Activated CD8-positive, alpha-beta T cell treated with anti-CD3 and anti-CD28 coated beads, Interleukin-2, amount 10 ng/mL, durations not matched to agents 7 days and 5 days (primary cell): ENCODE measurements at regions not wholly inside any gene's neighbourhood (a gene's known extent, or its start where the extent isn't known, plus 50 kb on each side); places are given as distances from the start of the nearest gene placed in this dataset.
"Not testable (repeated sequence)": the region's sequence is repeated elsewhere in the genome, so short reads cannot be mapped to it uniquely, and the experiment has no call there.

Source experiments
- ATAC-seq: fragments of 150-1000 bp; cut with Tn5 transposase; one replicate; pipeline ENCODE4 v1.10.0; 2021; ENCODE audit warnings: moderate library complexity
- CTCF ChIA-PET: fragments of 350-600 bp; sonication (Branson Sonifier 250); formaldehyde crosslinking; loops from one replicate; lab custom pipeline; 2021; ENCODE audit warnings: antibody characterized with exemption; lab: Charles Lee
- POLR2A ChIA-PET: fragments of 350-600 bp; sonication (Branson Sonifier 250); formaldehyde crosslinking; loops from one replicate; lab custom pipeline; 2021; ENCODE audit warnings: antibody characterized with exemption; lab: Charles Lee
- DNase-seq: peaks from one replicate; pipeline ENCODE4 v3.0.0-alpha.2; 2020
- H3K27ac Mint-ChIP-seq: one replicate; pipeline ENCODE4 v1.8.0; 2021; ENCODE audit warnings: mild to moderate bottlenecking, mixed read lengths
- H3K27me3 Mint-ChIP-seq: one replicate; pipeline ENCODE4 v1.8.0; 2021; ENCODE audit warnings: low read depth, mixed read lengths
- H3K36me3 Mint-ChIP-seq: one replicate; pipeline ENCODE4 v1.8.0; 2021; ENCODE audit warnings: low read depth, mixed read lengths
- H3K4me1 Mint-ChIP-seq: one replicate; pipeline ENCODE4 v1.8.0; 2021; ENCODE audit warnings: low read depth, mixed read lengths
- H3K4me3 Mint-ChIP-seq: one replicate; pipeline ENCODE4 v1.8.0; 2021; ENCODE audit warnings: mild to moderate bottlenecking, mixed read lengths
- H3K9me3 Mint-ChIP-seq: one replicate; pipeline ENCODE4 v1.8.0; 2022; ENCODE audit warnings: mixed read lengths; ENCODE audit not compliant: insufficient read depth

DNA sequence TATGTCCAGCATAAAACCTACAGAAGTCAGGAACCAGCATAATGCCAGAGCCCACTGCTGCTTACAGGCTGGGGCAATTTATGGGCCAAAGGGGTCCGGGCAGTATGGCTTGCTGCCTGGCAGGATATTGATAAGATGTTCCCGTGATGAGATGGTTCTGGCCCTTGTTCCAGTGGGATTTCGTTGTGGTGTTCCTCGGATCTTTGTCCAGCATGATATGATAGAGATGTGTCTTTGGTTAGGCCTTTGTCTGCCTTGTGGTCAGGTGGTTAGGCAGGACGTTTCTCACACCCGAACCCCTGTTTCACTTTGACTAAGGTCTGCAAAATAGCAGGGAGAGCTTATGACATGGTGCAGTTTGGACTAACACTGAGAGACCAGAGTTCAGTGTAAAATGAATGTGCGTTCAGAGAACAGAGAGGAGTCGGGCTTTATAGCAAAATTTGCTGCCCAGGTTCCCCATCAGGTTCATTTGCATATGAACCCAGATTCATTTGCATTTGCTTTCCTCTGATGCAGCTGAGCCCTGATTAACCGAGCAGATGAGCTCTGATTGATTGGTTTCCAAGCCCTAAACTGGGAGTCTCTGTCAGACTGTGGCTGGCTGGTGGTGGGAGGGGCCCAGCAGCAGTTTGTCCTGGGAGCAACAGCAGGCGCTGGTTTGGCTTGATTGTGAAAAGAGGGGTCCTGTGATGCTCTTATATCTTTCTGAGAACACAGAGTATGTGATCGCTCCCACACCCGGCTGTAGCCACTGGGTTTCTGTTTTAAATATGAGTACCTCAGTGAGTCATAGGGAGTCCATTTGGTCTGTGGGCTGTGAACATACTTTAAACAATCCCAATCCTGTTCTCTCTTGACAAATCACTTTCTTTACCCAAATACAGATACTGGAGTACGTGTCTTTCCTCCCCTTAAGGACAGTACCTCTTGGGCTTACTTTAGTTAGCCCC, 156.3 kb upstream of the PZP start:
- H3K36me3 Mint-ChIP-seq = no peaks in the 10 kb centered on the region
- ATAC-seq (peak; percentile 78), DNase-seq (peak; percentile 63)
- ChIA-PET POLR2A (interaction anchor here (0.7 to 1.6 kb wide), 2 partner anchors 15 to 18 kb away, joined by 3 read pairs; no protein-coding TSS in a partner anchor), CTCF (interaction anchor here (1.2 to 2.1 kb wide), 2 partner anchors 24 to 33 kb away, joined by 3 to 6 read pairs; no protein-coding TSS in a partner anchor)
- no peaks in the 10 kb centered on the region for H3K27me3 Mint-ChIP-seq
- H3K9me3 Mint-ChIP-seq = no peaks in the 10 kb centered on the region
- H3K4me3 Mint-ChIP-seq = peak overlapping the region; percentile 28
- peak overlapping the region; percentile 70 for H3K27ac Mint-ChIP-seq
- peaks cover 51% of the 10 kb centered on the region for H3K4me1 Mint-ChIP-seq

GRCh38 chr12:9363145-9363544, 154.9 kb upstream of the PZP start:
- H3K27me3 Mint-ChIP-seq = peaks cover 2% of the 10 kb centered on the region
- ATAC-seq = peak; percentile 57
- ChIA-PET POLR2A (interaction anchor here (1.1 to 1.6 kb wide), 2 partner anchors 17 kb away, joined by 3 read pairs; no protein-coding TSS in a partner anchor), CTCF (interaction anchor here (1.2 to 1.5 kb wide), 4 partner anchors 15 to 387 kb away, joined by 3 to 7 read pairs (median 5); no protein-coding TSS in a partner anchor)
- DNase-seq = peak; percentile 50
- H3K4me3 Mint-ChIP-seq = no peak overlapping the region
- peak overlapping the region; percentile 65 for H3K27ac Mint-ChIP-seq
- no peaks in the 10 kb centered on the region for H3K9me3 Mint-ChIP-seq
- H3K4me1 Mint-ChIP-seq = peaks cover 51% of the 10 kb centered on the region
- H3K36me3 Mint-ChIP-seq = peaks cover 2% of the 10 kb centered on the region

- no peak for DNase-seq
- Mint-ChIP-seq H3K9me3 (no peaks in the 10 kb centered on the region), H3K27ac (no peak overlapping the region), H3K36me3 (peaks cover 3% of the 10 kb centered on the region), H3K27me3 (peaks cover 10% of the 10 kb centered on the region), H3K4me1 (peaks cover 49% of the 10 kb centered on the region), H3K4me3 (no peak overlapping the region)
- ChIA-PET CTCF (interaction anchor here (0.6 to 1.5 kb wide), 5 partner anchors 11 to 388 kb away, joined by 3 to 7 read pairs (median 4); no protein-coding TSS in a partner anchor), POLR2A (interaction anchor here (1.1 kb wide), 1 partner anchor 16 kb away, joined by 3 read pairs; no protein-coding TSS in a partner anchor)
- no peak for ATAC-seq
Measured at GRCh38 chr12:9361879-9362326, 153.7 kb upstream of the PZP start.

GRCh38 chr12:9354009-9354754, 146.0 kb upstream of the PZP start:
- peaks cover 16% of the 10 kb centered on the region for H3K9me3 Mint-ChIP-seq
- H3K36me3 Mint-ChIP-seq = peaks cover 39% of the 10 kb centered on the region
- POLR2A ChIA-PET, DNase-seq, H3K27ac Mint-ChIP-seq, H3K4me3 Mint-ChIP-seq, ATAC-seq, H3K4me1 Mint-ChIP-seq: not testable (repeated sequence)
- CTCF ChIA-PET = interaction anchor here (1.6 to 2.3 kb wide), 2 partner anchors 13 to 115 kb away, joined by 4 to 9 read pairs; no protein-coding TSS in a partner anchor
- H3K27me3 Mint-ChIP-seq = peaks cover 12% of the 10 kb centered on the region

DNA sequence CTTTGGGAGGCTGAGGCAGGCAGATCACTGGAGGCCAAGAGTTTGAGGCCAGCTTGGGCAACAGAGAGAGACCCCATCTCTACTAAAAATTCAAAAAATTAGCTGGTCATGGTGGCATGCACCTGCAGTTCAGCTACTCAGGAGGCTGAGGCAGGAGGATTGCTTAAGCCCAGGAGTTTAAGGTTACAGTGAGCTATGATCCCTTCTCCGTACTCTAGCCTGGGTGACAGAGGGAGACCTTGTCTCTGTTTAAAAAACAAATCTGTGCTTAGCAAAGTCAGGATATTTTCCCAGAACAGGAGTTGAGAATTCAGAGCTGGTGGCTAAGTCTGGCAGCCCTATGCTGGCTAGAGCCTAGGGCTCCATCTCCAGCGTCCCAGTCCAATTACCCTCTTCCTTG, 142.9 kb upstream of the PZP start:
- POLR2A ChIA-PET = no interaction called here
- CTCF ChIA-PET = interaction anchor here (0.8 to 1.3 kb wide), 2 partner anchors 10 to 11 kb away, joined by 3 to 5 read pairs; no protein-coding TSS in a partner anchor
- peaks cover 28% of the 10 kb centered on the region for H3K36me3 Mint-ChIP-seq

DNA sequence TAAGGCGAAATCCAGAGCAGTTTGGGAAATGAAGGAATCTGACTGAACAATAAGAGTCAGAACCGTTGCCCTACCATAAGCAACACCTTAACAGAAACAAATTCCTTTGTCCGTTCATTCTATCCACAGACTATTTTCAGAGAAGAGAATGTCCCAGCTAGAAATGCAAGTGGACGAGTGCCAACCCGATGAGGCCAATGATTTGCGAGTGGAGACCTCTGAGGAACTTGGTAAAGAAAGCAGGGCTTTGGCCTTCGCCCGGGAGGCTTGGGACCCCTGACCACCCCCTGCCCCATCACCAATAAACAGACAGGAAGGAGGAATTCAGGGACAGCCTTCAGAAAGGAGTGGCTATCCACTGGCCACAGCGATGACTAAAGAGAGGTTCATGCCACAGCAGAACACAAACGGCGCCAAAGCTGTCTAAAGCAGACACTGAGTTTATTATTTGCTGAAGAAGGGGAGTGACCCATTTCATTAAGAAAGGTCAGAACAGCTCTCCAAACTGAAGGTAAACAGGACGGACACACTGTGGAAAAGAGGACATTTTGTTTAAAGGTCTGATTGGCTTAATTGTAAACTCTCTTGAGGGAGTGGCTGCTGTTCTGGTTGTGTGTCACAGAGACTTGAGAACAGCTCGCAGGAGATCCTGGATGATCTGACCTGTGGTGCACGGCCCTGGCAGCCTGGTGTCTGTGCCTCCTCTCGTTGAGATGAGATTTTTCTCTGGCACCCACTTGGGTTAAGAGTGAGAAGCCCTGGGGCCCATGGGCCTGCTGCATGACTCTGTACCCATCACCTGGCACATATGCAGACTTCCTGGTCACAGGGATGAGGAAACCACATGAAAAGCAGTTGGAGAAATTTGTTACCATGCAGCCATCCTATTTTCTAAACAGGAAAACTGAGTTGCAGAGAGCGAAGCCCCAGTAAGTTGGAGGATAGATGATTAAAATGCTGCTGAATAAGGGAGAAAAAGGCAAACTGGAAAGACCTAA, 142.0 kb upstream of the PZP start:
- ChIA-PET CTCF (interaction anchor here (0.8 to 1.3 kb wide), 2 partner anchors 9 to 12 kb away, joined by 3 to 5 read pairs; no protein-coding TSS in a partner anchor), POLR2A (interaction anchor here (0.6 kb wide), 1 partner anchor 14 kb away, joined by 3 read pairs; no protein-coding TSS in a partner anchor)
- Mint-ChIP-seq H3K27me3 (no peaks in the 10 kb centered on the region), H3K27ac (no peak overlapping the region), H3K36me3 (peaks cover 27% of the 10 kb centered on the region), H3K9me3 (peaks cover 16% of the 10 kb centered on the region), H3K4me1 (peaks cover 32% of the 10 kb centered on the region), H3K4me3 (no peak overlapping the region)
- ATAC-seq (no peak), DNase-seq (no peak)

More for the DNA sequence above, 142.9 kb upstream of the PZP start:
- H3K4me3 Mint-ChIP-seq = no peak overlapping the region
- DNase-seq = no peak
- H3K9me3 Mint-ChIP-seq = peaks cover 16% of the 10 kb centered on the region
- peaks cover 26% of the 10 kb centered on the region for H3K4me1 Mint-ChIP-seq
- no peaks in the 10 kb centered on the region for H3K27me3 Mint-ChIP-seq
- H3K27ac Mint-ChIP-seq = no peak overlapping the region
- no peak for ATAC-seq

DNA sequence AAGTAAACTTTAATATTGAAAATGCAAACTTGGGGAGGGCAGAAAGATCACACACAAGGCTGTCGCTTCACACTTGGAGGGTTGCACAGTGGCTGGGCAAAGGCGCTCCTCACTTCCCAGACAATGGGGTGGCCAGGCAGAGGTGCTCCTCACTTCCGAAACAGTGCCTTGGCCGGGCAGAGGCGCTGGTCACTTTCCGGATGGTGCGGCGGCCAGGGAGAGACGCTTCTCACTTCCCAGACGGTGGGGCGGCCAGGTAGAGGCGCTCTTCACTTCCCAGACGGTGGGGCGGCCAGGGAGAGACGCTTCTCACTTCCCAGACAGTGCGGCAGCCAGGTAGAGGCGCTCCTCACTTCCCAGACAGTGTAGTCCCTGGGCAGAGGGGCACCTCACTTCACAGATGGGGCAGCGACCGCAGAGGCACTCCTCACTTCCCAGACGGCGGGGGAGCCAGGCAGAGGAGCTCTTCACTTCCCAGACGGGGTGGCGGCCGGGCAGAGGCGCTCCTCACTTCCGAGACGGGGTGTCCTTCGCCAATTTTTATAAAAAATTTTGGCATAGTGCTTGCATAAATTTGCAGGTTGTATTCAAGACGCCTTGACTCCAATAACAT, 140.8 kb upstream of the PZP start:
- ChIA-PET CTCF (no interaction called here), POLR2A (no interaction called here)
- Mint-ChIP-seq H3K27me3 (no peaks in the 10 kb centered on the region), H3K4me3 (no peak overlapping the region), H3K9me3 (peaks cover 8% of the 10 kb centered on the region), H3K36me3 (peaks cover 19% of the 10 kb centered on the region), H3K27ac (no peak overlapping the region), H3K4me1 (peaks cover 37% of the 10 kb centered on the region)
- no peak for DNase-seq
- ATAC-seq = no peak

DNA sequence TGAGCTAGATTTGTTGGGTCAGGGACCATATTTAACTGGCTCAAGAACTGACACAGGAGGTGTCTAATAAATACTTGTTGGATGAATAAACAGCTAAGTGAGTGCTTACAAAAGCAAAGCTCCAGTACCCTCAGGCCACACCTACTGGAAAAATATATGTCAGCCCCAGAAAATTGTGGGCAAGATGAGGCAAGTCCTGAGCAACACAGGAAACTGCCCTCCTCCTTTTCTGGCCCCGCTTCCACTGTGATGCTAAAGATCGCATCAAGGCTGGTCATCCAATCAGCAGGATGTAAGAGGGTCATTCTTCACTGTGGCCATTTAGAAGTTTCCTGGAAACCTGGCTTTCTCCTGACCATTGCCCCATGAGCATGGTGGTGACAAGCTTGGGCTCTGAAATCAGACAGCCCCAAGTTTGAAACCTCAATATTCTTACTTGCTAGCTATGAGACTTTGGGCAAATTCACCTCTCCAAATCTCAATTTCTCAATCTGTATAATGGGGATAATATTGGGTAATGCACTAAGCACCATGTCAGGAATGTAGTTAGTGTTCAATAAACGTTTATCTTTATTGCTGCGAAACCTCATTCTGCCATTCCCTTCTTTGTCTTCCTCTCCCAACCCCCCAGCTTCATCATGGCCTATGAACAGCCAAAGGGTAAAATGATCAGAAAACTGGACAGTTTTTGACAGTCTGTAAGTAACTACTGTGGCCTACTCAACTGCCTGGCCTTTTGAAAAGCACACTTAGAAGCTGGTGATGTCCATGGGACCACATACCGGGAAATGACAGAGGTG, 139.3 kb upstream of the PZP start:
- Mint-ChIP-seq H3K36me3 (peaks cover 13% of the 10 kb centered on the region), H3K27ac (no peak overlapping the region), H3K4me1 (peaks cover 39% of the 10 kb centered on the region), H3K4me3 (no peak overlapping the region), H3K27me3 (no peaks in the 10 kb centered on the region), H3K9me3 (no peaks in the 10 kb centered on the region)
- DNase-seq (no peak), ATAC-seq (peak; percentile 47)
- ChIA-PET POLR2A (interaction anchor here (1.4 kb wide), 1 partner anchor 17 kb away, joined by 3 read pairs; no protein-coding TSS in a partner anchor), CTCF (interaction anchor here (1.2 to 5.7 kb wide), 3 partner anchors 16 to 397 kb away, joined by 3 to 31 read pairs (median 3); no protein-coding TSS in a partner anchor)

GRCh38 chr12:9346866-9347327, 138.7 kb upstream of the PZP start:
- Mint-ChIP-seq H3K27ac (no peak overlapping the region), H3K9me3 (no peaks in the 10 kb centered on the region), H3K4me3 (no peak overlapping the region), H3K36me3 (peaks cover 6% of the 10 kb centered on the region), H3K27me3 (no peaks in the 10 kb centered on the region), H3K4me1 (peaks cover 46% of the 10 kb centered on the region)
- CTCF ChIA-PET = interaction anchor here (1.1 to 5.7 kb wide), 4 partner anchors 16 to 396 kb away, joined by 3 to 31 read pairs (median 3); no protein-coding TSS in a partner anchor
- DNase-seq (no peak), ATAC-seq (no peak)
- POLR2A ChIA-PET = interaction anchor here (0.6 to 1.4 kb wide), 2 partner anchors 17 to 96 kb away, joined by 3 read pairs; no protein-coding TSS in a partner anchor
